Endothelial cell of umbilical vein (primary cell): ENCODE measurements at regions not wholly inside any gene's neighbourhood (a gene's known extent, or its start where the extent isn't known, plus 50 kb on each side); places are given as distances from the start of the nearest gene placed in this dataset.

Experiments used
- BruUV-seq: library from RNA; stranded (reverse); fragments of 400-500 nt; replicated peaks from 2 replicates; lab custom pipeline; 2021; lab: Mats Ljungman, UMichigan
- CTCF ChIA-PET: fragments of 300-600, 350-600 bp; sonication (Branson Sonifier 250); formaldehyde crosslinking; loops from one replicate; lab custom pipeline; 2021; ENCODE audit warnings: antibody characterized with exemption, inconsistent platforms; lab: Charles Lee
- POLR2A ChIA-PET: fragments of 300-600, 350-600 bp; sonication (Branson Sonifier 250); formaldehyde crosslinking; loops from one replicate; lab custom pipeline; 2021; ENCODE audit warnings: antibody characterized with exemption, inconsistent platforms; lab: Charles Lee
- DNase-seq: peaks from one replicate; pipeline ENCODE4 v3.0.0-alpha.2; 2011; ENCODE audit warnings: low read depth, low spot score
- FAIRE-seq: peaks from 2 replicates; lab custom pipeline; 2011; peaks lifted over from hg19 to GRCh38; lab: Jason Lieb, UNC
- H2AFZ ChIP-seq: 2 replicates; pipeline ENCODE4 v1.6.0; 2012; ENCODE audit warnings: low read depth, low read length, control low read depth, inconsistent platforms
- H3K27ac ChIP-seq: 2 replicates; pipeline ENCODE4 v1.5.1; 2011; ENCODE audit warnings: low read depth, mild to moderate bottlenecking, control low read depth, low read length, moderate library complexity; ENCODE audit not compliant: insufficient read depth
- H3K27me3 ChIP-seq, 2 experiments: 2 replicates each; pipeline versions ENCODE4 v1.6.0 to v1.6.1; 2011; ENCODE audit warnings: low read length in 2 of 2, mixed read lengths in 1 of 2; ENCODE audit not compliant: control insufficient read depth in 2 of 2, insufficient read depth in 2 of 2
- H3K36me3 ChIP-seq, 2 experiments: 2 replicates in 1 of 2; 3 replicates in 1 of 2; pipeline ENCODE4 v1.5.1; 2011; ENCODE audit warnings: low read length in 2 of 2, mild to moderate bottlenecking in 1 of 2, moderate library complexity in 1 of 2; ENCODE audit not compliant: control insufficient read depth in 2 of 2, insufficient read depth in 2 of 2; ENCODE audit errors: extremely low read depth in 1 of 2
- H3K4me1 ChIP-seq: 3 replicates; pipeline ENCODE4 v1.5.1; 2011; ENCODE audit warnings: mild to moderate bottlenecking, low read length; ENCODE audit not compliant: control insufficient read depth, insufficient read depth; ENCODE audit errors: extremely low read depth
- H3K4me2 ChIP-seq: 2 replicates; pipeline ENCODE4 v1.6.1; 2011; ENCODE audit warnings: low read length, control low read depth, mixed read lengths; ENCODE audit not compliant: insufficient read depth
- H3K4me3 ChIP-seq, 3 experiments: fragments of 200-600 bp in 1 of 3; sonication (generic), shearing (Covaris generic) in 1 of 3; replicated peaks in 1 of 3; 2 replicates each; pipeline ENCODE4 v1.5.1; 2011 to 2016; ENCODE audit warnings: control low read depth in 3 of 3, low read length in 3 of 3, mild to moderate bottlenecking in 2 of 3, inconsistent platforms in 1 of 3, low read depth in 1 of 3, moderate library complexity in 1 of 3; ENCODE audit not compliant: insufficient read depth in 1 of 3
- H3K79me2 ChIP-seq: 2 replicates; pipeline ENCODE4 v1.6.0; 2012; ENCODE audit warnings: low read length, inconsistent platforms; ENCODE audit not compliant: control insufficient read depth, insufficient read depth
- H3K9ac ChIP-seq: replicated peaks from 2 replicates; pipeline ENCODE3; 2011; ENCODE audit warnings: low read length, control low read depth; ENCODE audit not compliant: insufficient read depth; ENCODE audit errors: extremely low read depth
- H3K9me1 ChIP-seq: replicated peaks from 3 replicates; pipeline ENCODE4 v1.6.0; 2011; ENCODE audit warnings: mild to moderate bottlenecking, low read length; ENCODE audit not compliant: control insufficient read depth, insufficient read depth; ENCODE audit errors: extremely low read depth
- H3K9me3 ChIP-seq: replicated peaks from 2 replicates; pipeline ENCODE4 v1.5.1; 2012; ENCODE audit warnings: low read length, inconsistent platforms; ENCODE audit not compliant: control insufficient read depth, insufficient read depth
- H4K20me1 ChIP-seq: replicated peaks from 2 replicates; pipeline ENCODE3; 2011; ENCODE audit warnings: mild to moderate bottlenecking, low read length; ENCODE audit not compliant: control insufficient read depth, insufficient read depth; ENCODE audit errors: extremely low read depth
- EZH2 ChIP-seq: IDR thresholded peaks from 2 replicates; pipeline ENCODE4 v1.6.1; 2012; ENCODE audit warnings: borderline replicate concordance, low read depth, mild to moderate bottlenecking, moderate library complexity, low read length, inconsistent platforms; ENCODE audit not compliant: severe bottlenecking
- FOS ChIP-seq: IDR thresholded peaks from 2 replicates; pipeline ENCODE4 v1.6.1; 2011; ENCODE audit warnings: mild to moderate bottlenecking, low read length, moderate library complexity, borderline replicate concordance; ENCODE audit not compliant: insufficient read depth
- GATA2 ChIP-seq: IDR thresholded peaks from 2 replicates; pipeline ENCODE4 v1.7.0; 2011; ENCODE audit warnings: low read depth, mild to moderate bottlenecking, moderate library complexity, mixed read lengths, low read length; ENCODE audit not compliant: insufficient read length, insufficient read depth
- JUN ChIP-seq: IDR thresholded peaks from 2 replicates; pipeline ENCODE4 v1.6.1; 2011; ENCODE audit warnings: borderline replicate concordance, low read depth; ENCODE audit not compliant: insufficient read length, insufficient read depth
- MYC ChIP-seq: IDR thresholded peaks from one replicate; pipeline ENCODE4 v1.6.1; 2011; ENCODE audit warnings: mild to moderate bottlenecking, low read depth, low read length
- POLR2A ChIP-seq: IDR thresholded peaks from 2 replicates; pipeline ENCODE4 v1.6.1; 2012; ENCODE audit warnings: low read depth, mild to moderate bottlenecking, control low read depth, low read length
- POLR2AphosphoS5 ChIP-seq: IDR thresholded peaks from 2 replicates; pipeline ENCODE4 v1.6.1; 2012; ENCODE audit warnings: low read depth, mild to moderate bottlenecking, control low read depth, low read length, moderate library complexity; ENCODE audit not compliant: insufficient read depth
- dilution Hi-C: fragments of 300-500 bp; cut with MboI; formaldehyde crosslinking; loops from one replicate; pipeline ENCODE4 v1.15.0; 2019; ENCODE audit warnings: low sequenced_read_pairs; ENCODE audit not compliant: extremely low pct_ligation_motif_present
- intact Hi-C: fragments of 100-400 bp; cut with micrococcal nuclease; formaldehyde crosslinking; loops from one replicate; pipeline ENCODE4 v1.10.0; 2022
- TF ChIP-seq, protein P1 (sequence below), 2 donors: IDR thresholded peaks; 1 replicate in 1 of 2; 2 replicates in 1 of 2; pipeline ENCODE4 v1.5.1; 2011; ENCODE audit warnings: low read length in 2 of 2, mild to moderate bottlenecking in 2 of 2, moderate library complexity in 2 of 2, control low read depth in 1 of 2, inconsistent platforms in 1 of 2, low read depth in 1 of 2; ENCODE audit not compliant: insufficient read depth in 1 of 2; ENCODE audit errors: extremely low read depth in 1 of 2
- TF ChIP-seq, protein P2 (sequence below): IDR thresholded peaks from 2 replicates; pipeline ENCODE4 v1.6.1; 2011; ENCODE audit not compliant: insufficient read depth, insufficient read length

DNA sequence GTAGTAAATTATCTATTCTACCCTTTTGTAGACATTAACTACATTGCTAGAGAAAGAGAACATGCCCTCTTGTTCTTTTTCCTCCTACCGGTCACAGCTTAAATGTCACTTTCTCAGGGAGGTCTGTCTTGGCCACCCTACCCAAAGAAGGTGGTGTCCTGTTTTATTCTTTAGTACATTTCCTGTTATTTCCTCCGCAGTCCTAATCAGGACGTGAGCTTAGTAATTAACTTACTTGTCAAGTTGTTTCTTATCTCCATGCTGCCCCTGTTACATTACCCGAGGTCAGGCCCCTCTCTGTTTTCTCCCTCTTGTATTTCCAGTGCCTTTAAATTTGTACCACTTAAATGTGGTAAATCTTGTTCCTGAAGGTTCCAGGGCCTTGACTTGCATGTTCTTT is 73.7 kb upstream of the RMDN2 start:
- FAIRE-seq (peak; percentile 58), DNase-seq (peak; percentile 77)
- H3K4me3 ChIP-seq = no peak overlapping the region
- ChIA-PET CTCF (interaction anchor here (0.7 to 7.2 kb wide), 5 partner anchors 19 to 454 kb away, joined by 3 to 97 read pairs (median 3); no protein-coding TSS in a partner anchor), POLR2A (no interaction called here)
- no peaks in the 10 kb centered on the region for H3K9me3 ChIP-seq
- H3K27ac ChIP-seq = no peak overlapping the region
- H3K9me1 ChIP-seq = no peaks in the 10 kb centered on the region
- BruUV-seq = no TSS peak
- intact Hi-C loops = no loop called here
- no peaks in the 10 kb centered on the region for H3K27me3 ChIP-seq
- H2AFZ ChIP-seq = peak overlapping the region; percentile 37
- dilution Hi-C loops = loop anchor here (25.0 kb wide), 1 partner anchor 439 kb away; no protein-coding TSS in a partner anchor
- TF ChIP-seq MYC = no peak
- TF ChIP-seq GATA2 = peak; percentile 43
- no peak for TF ChIP-seq JUN
- no peak for TF ChIP-seq FOS
- H3K4me2 ChIP-seq = peak overlapping the region; percentile 59
- H3K36me3 ChIP-seq = no peaks in the 10 kb centered on the region
- H3K9ac ChIP-seq = no peak overlapping the region
- H3K79me2 ChIP-seq = no peaks in the 10 kb centered on the region
- peaks cover 40% of the 10 kb centered on the region for H3K4me1 ChIP-seq
- no peaks in the 10 kb centered on the region for H4K20me1 ChIP-seq

DNA sequence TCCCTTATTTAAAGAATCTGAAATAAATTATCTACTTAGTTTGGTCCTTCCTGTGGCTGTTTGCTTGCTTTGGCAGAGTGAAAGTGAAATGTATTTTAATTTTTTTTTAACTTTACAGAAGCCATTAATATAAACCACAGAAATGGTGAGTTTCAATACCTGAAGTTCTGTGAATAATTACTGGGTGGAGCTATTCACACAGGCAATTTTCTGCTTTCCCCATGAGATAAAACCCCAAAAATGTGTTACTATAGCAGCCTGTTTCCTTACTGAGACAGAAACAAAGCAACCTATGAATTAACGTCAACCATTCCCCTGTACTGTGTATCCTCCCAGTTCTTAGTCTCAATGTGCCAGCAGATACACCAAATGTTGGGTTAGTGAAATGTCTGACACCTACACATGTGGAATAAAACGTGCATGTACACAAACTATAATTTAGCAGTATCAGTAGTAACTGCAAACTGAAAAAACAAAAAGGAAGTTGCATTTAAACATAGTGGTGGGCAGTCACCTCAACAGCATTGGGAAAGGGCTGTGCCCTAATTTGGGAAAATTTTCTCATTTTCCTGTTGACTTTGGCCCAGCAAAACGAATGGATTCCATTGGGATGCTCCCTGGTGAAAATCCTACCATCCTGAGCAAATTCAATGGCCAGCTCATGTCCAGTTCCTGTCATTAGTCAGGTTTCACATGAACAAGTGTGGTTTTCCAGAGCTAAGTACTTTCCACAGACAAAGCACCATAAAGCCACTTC is 73.1 kb upstream of the RMDN2 start:
- no peaks in the 10 kb centered on the region for H3K9me1 ChIP-seq
- H4K20me1 ChIP-seq = no peaks in the 10 kb centered on the region
- peak overlapping the region; percentile 37 for H2AFZ ChIP-seq
- no peak overlapping the region for H3K9ac ChIP-seq
- FAIRE-seq (peak; percentile 71), DNase-seq (no peak)
- intact Hi-C loops (no loop called here), dilution Hi-C loops (loop anchor here (25.0 kb wide), 1 partner anchor 440 kb away; no protein-coding TSS in a partner anchor)
- no peak overlapping the region for H3K4me3 ChIP-seq
- no peaks in the 10 kb centered on the region for H3K27me3 ChIP-seq
- ChIA-PET POLR2A (no interaction called here), CTCF (interaction anchor here (1.0 to 7.2 kb wide), 3 partner anchors 20 to 455 kb away, joined by 3 to 97 read pairs (median 3); no protein-coding TSS in a partner anchor)
- BruUV-seq = no TSS peak
- no peaks in the 10 kb centered on the region for H3K79me2 ChIP-seq
- peak overlapping the region; percentile 59 for H3K4me2 ChIP-seq
- no peaks in the 10 kb centered on the region for H3K36me3 ChIP-seq
- H3K27ac ChIP-seq = no peak overlapping the region
- TF ChIP-seq FOS = no peak
- TF ChIP-seq POLR2A = no peak
- TF ChIP-seq, protein P1, sequence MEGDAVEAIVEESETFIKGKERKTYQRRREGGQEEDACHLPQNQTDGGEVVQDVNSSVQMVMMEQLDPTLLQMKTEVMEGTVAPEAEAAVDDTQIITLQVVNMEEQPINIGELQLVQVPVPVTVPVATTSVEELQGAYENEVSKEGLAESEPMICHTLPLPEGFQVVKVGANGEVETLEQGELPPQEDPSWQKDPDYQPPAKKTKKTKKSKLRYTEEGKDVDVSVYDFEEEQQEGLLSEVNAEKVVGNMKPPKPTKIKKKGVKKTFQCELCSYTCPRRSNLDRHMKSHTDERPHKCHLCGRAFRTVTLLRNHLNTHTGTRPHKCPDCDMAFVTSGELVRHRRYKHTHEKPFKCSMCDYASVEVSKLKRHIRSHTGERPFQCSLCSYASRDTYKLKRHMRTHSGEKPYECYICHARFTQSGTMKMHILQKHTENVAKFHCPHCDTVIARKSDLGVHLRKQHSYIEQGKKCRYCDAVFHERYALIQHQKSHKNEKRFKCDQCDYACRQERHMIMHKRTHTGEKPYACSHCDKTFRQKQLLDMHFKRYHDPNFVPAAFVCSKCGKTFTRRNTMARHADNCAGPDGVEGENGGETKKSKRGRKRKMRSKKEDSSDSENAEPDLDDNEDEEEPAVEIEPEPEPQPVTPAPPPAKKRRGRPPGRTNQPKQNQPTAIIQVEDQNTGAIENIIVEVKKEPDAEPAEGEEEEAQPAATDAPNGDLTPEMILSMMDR (IDR thresholded peaks at IDR 0.05; ENCODE audit: extremely low read depth in 1 of 2, insufficient read depth in 1 of 2, low read depth in 1 of 2, low read length in 2 of 2) = no peak
- no peak for TF ChIP-seq EZH2
- TF ChIP-seq, protein P2, sequence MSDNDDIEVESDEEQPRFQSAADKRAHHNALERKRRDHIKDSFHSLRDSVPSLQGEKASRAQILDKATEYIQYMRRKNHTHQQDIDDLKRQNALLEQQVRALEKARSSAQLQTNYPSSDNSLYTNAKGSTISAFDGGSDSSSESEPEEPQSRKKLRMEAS = no peak
- TF ChIP-seq GATA2 = no peak
- no peak for TF ChIP-seq JUN
- no peak for TF ChIP-seq MYC
- TF ChIP-seq POLR2AphosphoS5 = no peak
- no peaks in the 10 kb centered on the region for H3K9me3 ChIP-seq
- peaks cover 41% of the 10 kb centered on the region for H3K4me1 ChIP-seq
